K562 (cell line): ENCODE measurements at regions not wholly inside any gene's neighbourhood (a gene's known extent, or its start where the extent isn't known, plus 50 kb on each side); places are given as distances from the start of the nearest gene placed in this dataset.

ENCODE experiments used
- ATAC-seq: fragments of 200-7000 bp; cut with Tn5 transposase; 3 replicates; pipeline ENCODE4 v1.9.1; 2020; ENCODE audit warnings: moderate library complexity
- BruUV-seq: library from RNA; stranded (reverse); fragments of 400-500 nt; replicated peaks from 2 replicates; lab custom pipeline; 2021; lab: Mats Ljungman, UMichigan
- CTCF ChIA-PET: fragments of 300-600 bp; formaldehyde crosslinking; extraction: SDS; loops from one replicate; lab custom pipeline; 2021; ENCODE audit warnings: low intra/inter-chr PET ratio; lab: Yijun Ruan, JAX
- POLR2A ChIA-PET: fragments of 300-600, 350-650 bp; sonication (Branson Sonifier 250); formaldehyde crosslinking; extraction: SDS; loops from one replicate; lab custom pipeline; 2021; ENCODE audit warnings: antibody characterized with exemption, inconsistent platforms; lab: Yijun Ruan, JAX
- DNase-seq, 4 experiments: peaks; one replicate each; pipeline versions ENCODE4 v3.0.0 to v3.0.0-alpha.2; 2011 to 2018; ENCODE audit warnings: low spot score in 3 of 4, mixed read lengths in 3 of 4; ENCODE audit errors: extremely low read depth in 1 of 4
- FAIRE-seq: peaks from 2 replicates; lab custom pipeline; 2011; peaks lifted over from hg19 to GRCh38; lab: Jason Lieb, UNC
- H2AFZ ChIP-seq: 2 replicates; pipeline ENCODE4 v1.6.0; 2011; ENCODE audit warnings: low read depth, low read length, control low read depth, inconsistent platforms
- H3K27ac ChIP-seq: fragments of 200-600 bp; 3 replicates; pipeline ENCODE4 v1.8.0; 2011; ENCODE audit warnings: low read depth, mild to moderate bottlenecking, control low read depth, inconsistent platforms, low read length, moderate library complexity, mixed read lengths; ENCODE audit errors: extremely low read depth
- H3K27me3 ChIP-seq, 2 experiments: fragments of 300-600 bp in 1 of 2; 2 replicates in 1 of 2; 3 replicates in 1 of 2; pipeline versions ENCODE4 v1.6.0 to v1.8.0; 2011; ENCODE audit warnings: inconsistent platforms in 2 of 2, low read length in 2 of 2, mild to moderate bottlenecking in 1 of 2, mixed read lengths in 1 of 2, moderate library complexity in 1 of 2; ENCODE audit not compliant: control insufficient read depth in 2 of 2, insufficient read depth in 2 of 2
- H3K36me3 ChIP-seq: fragments of 300-600 bp; 3 replicates; pipeline ENCODE4 v1.8.0; 2011; ENCODE audit warnings: mild to moderate bottlenecking, low read length, inconsistent platforms; ENCODE audit not compliant: control insufficient read depth, insufficient read depth
- H3K4me1 ChIP-seq, 2 experiments: fragments of 200-600 bp in 1 of 2; replicated peaks in 1 of 2; 2 replicates in 1 of 2; 3 replicates in 1 of 2; pipeline versions ENCODE4 v1.5.1 to v1.8.0; 2011; ENCODE audit warnings: inconsistent platforms in 2 of 2, low read length in 2 of 2, mild to moderate bottlenecking in 1 of 2, mixed read lengths in 1 of 2, moderate library complexity in 1 of 2; ENCODE audit not compliant: control insufficient read depth in 2 of 2, insufficient read depth in 2 of 2
- H3K4me2 ChIP-seq: 2 replicates; pipeline ENCODE4 v1.6.1; 2011; ENCODE audit warnings: low read length, control low read depth, inconsistent platforms, mixed read lengths; ENCODE audit not compliant: insufficient read depth
- H3K4me3 ChIP-seq: fragments of 200-600 bp; sonication (generic), shearing (Covaris generic); 2 replicates; pipeline ENCODE4 v1.5.1; 2016; ENCODE audit warnings: control low read depth, inconsistent platforms
- H3K79me2 ChIP-seq: fragments of 200-600 bp; 3 replicates; pipeline ENCODE4 v1.8.0; 2011; ENCODE audit warnings: low read length, inconsistent platforms; ENCODE audit not compliant: control insufficient read depth, insufficient read depth
- H3K9ac ChIP-seq, 2 experiments: 2 replicates each; pipeline versions ENCODE4 v1.6.0 to v1.6.1; 2011; ENCODE audit warnings: low read depth in 2 of 2, low read length in 2 of 2, control low read depth in 1 of 2, inconsistent platforms in 1 of 2, mild to moderate bottlenecking in 1 of 2, mixed read lengths in 1 of 2; ENCODE audit not compliant: insufficient read depth in 1 of 2
- H3K9me1 ChIP-seq: one replicate; pipeline ENCODE4 v1.6.0; 2011; ENCODE audit warnings: inconsistent platforms, mild to moderate bottlenecking, low read length, moderate library complexity; ENCODE audit not compliant: control insufficient read depth, insufficient read depth
- H3K9me3 ChIP-seq: replicated peaks from 2 replicates; pipeline ENCODE4 v1.5.1; 2011; ENCODE audit warnings: low read depth, low read length, inconsistent platforms; ENCODE audit not compliant: control insufficient read depth, insufficient read depth
- H4K20me1 ChIP-seq: replicated peaks from 2 replicates; pipeline ENCODE4 v1.6.1; 2011; ENCODE audit warnings: low read length, inconsistent platforms, mixed read lengths; ENCODE audit not compliant: control insufficient read depth, insufficient read depth
- REST ChIP-seq, 2 experiments: fragments of 450-650 bp; formaldehyde crosslinking in 1 of 2; IDR thresholded peaks; 2 replicates each; pipeline versions ENCODE4 v1.4.0 to v1.6.1; 2014 to 2020; ENCODE audit warnings: mild to moderate bottlenecking in 2 of 2, borderline replicate concordance in 1 of 2, low read depth in 1 of 2
- XRCC5 ChIP-seq: fragments of 200-400 bp; formaldehyde crosslinking; IDR thresholded peaks from 2 replicates; pipeline ENCODE4 v1.6.1; 2017; ENCODE audit warnings: low read depth, mild to moderate bottlenecking, low read length
- WGBS: fragments of 100-300 bp; shearing (Covaris generic); methylation state at CpG from one replicate; pipeline ENCODE4 v1.1.6; 2016; ENCODE audit warnings: low coverage, mixed read lengths; ENCODE audit not compliant: insufficient coverage; ENCODE audit errors: missing lambda C conversion rate; 5-methylcytosine and 5-hydroxymethylcytosine counted together
- in situ Hi-C: fragments of 300-500 bp; cut with MboI; formaldehyde crosslinking; loops from 4 replicates; pipeline ENCODE4 v1.15.0; 2018; ENCODE audit warnings: inconsistent platforms, mixed read lengths
- intact Hi-C: fragments of 100-400 bp; cut with micrococcal nuclease; formaldehyde crosslinking; loops from 2 replicates; pipeline ENCODE4 v1.14.2; 2022

GRCh38 chr2:238771218-238771617 lies 76.7 kb upstream of the TWIST2 start (continued):
- TF ChIP-seq REST (IDR thresholded peaks at IDR 0.05; ENCODE audit: borderline replicate concordance) (no peak), REST (CRISPR knock-in tag; IDR thresholded peaks at IDR 0.05; ENCODE audit: low read depth) (no peak)

- in situ Hi-C loops, result no loop called here
- ChIA-PET POLR2A (interaction anchor here (0.6 to 0.8 kb wide), 2 partner anchors 13 to 1140 kb away, joined by 3 to 4 read pairs; no protein-coding TSS in a partner anchor), CTCF (no interaction called here)
These were observed 76.2 kb upstream of the TWIST2 start for GRCh38 chr2:238771639-238772038.

More at GRCh38 chr2:238771639-238772038, 76.2 kb upstream of the TWIST2 start:
- BruUV-seq, result no TSS peak
- Histone ChIP-seq H3K9me3 (no peaks in the 10 kb centered on the region), H3K4me1 (no peaks in the 10 kb centered on the region; a peak in 1 of 5 replicates), H3K4me3 (no peak overlapping the region), H3K9me1 (no peaks in the 10 kb centered on the region), H4K20me1 (no peaks in the 10 kb centered on the region), H3K4me2 (no peak overlapping the region), H3K36me3 (no peaks in the 10 kb centered on the region), H2AFZ (no peak overlapping the region), H3K9ac (no peak overlapping the region)
- no peak for FAIRE-seq
- 1% methylated on average over 10 of the region's 15 CpGs for WGBS
- intact Hi-C loops, result no loop called here
- no peak for DNase-seq
- no peak for ATAC-seq
- no peak for TF ChIP-seq XRCC5
- TF ChIP-seq, all 486 proteins: peak for 0
- Histone ChIP-seq H3K27ac (no peak overlapping the region), H3K27me3 (peaks cover 0 to 14% of the 10 kb centered on the region in 2 experiments; a peak in 3 of 5 replicates), H3K79me2 (no peaks in the 10 kb centered on the region)
